ENCODE measurements at regions not wholly inside any gene's neighbourhood (a gene's known extent, or its start where the extent isn't known, plus 50 kb on each side); places are given as distances from the start of the nearest gene placed in this dataset.

GRCh38 chr7:26061678-26062603 lies 90.1 kb upstream of the NFE2L3 start:
- H3K4me1 ChIP-seq: no peaks in the 10 kb centered on the region
- H3K4me3 ChIP-seq: no peak overlapping the region
- H3K27me3 ChIP-seq (ENCODE audit: low read depth): peaks cover 7% of the 10 kb centered on the region
- no peak overlapping the region for H3K27ac ChIP-seq
- peak; percentile 68 for DNase-seq
- H3K9me3 ChIP-seq: no peaks in the 10 kb centered on the region
- intact Hi-C loops (cut with DNase I): loop anchor here (5.0 kb wide), 1 partner anchor 160 kb away; no protein-coding TSS in a partner anchor
- peak; percentile 82 for TF ChIP-seq CTCF (IDR thresholded peaks at IDR 0.05)
- peak; percentile 89 to 90 for ATAC-seq
- H3K36me3 ChIP-seq: no peaks in the 10 kb centered on the region

GRCh38 chr7:26065652-26066051 lies 86.3 kb upstream of the NFE2L3 start:
- Histone ChIP-seq H3K27ac (no peak overlapping the region), H3K9me3 (no peaks in the 10 kb centered on the region), H3K4me1 (no peaks in the 10 kb centered on the region), H3K36me3 (no peaks in the 10 kb centered on the region), H3K4me3 (no peak overlapping the region), H3K27me3 (ENCODE audit: low read depth) (peaks cover 4% of the 10 kb centered on the region)
- DNase-seq (no peak), ATAC-seq (no peak)
- intact Hi-C loops (cut with DNase I): no loop called here
- no peak for TF ChIP-seq CTCF (IDR thresholded peaks at IDR 0.05)

GRCh38 chr7:26066736-26067135 lies 85.3 kb upstream of the NFE2L3 start:
- Histone ChIP-seq H3K9me3 (no peaks in the 10 kb centered on the region), H3K36me3 (no peaks in the 10 kb centered on the region), H3K27ac (no peak overlapping the region), H3K4me3 (no peak overlapping the region), H3K4me1 (no peaks in the 10 kb centered on the region), H3K27me3 (ENCODE audit: low read depth) (peaks cover 4% of the 10 kb centered on the region)
- ATAC-seq (no peak), DNase-seq (no peak)
- TF ChIP-seq CTCF (IDR thresholded peaks at IDR 0.05): no peak
- intact Hi-C loops (cut with DNase I): no loop called here

GRCh38 chr7:26070290-26070689 lies 81.7 kb upstream of the NFE2L3 start:
- Histone ChIP-seq H3K4me1 (no peaks in the 10 kb centered on the region), H3K27me3 (ENCODE audit: low read depth) (no peaks in the 10 kb centered on the region), H3K27ac (no peak overlapping the region), H3K9me3 (no peaks in the 10 kb centered on the region), H3K4me3 (no peak overlapping the region), H3K36me3 (no peaks in the 10 kb centered on the region)
- ATAC-seq (no peak), DNase-seq (no peak)
- intact Hi-C loops (cut with DNase I): no loop called here
- no peak for TF ChIP-seq CTCF (IDR thresholded peaks at IDR 0.05)

- Histone ChIP-seq H3K36me3 (no peaks in the 10 kb centered on the region), H3K27me3 (ENCODE audit: low read depth) (peaks cover 8% of the 10 kb centered on the region), H3K4me3 (no peak overlapping the region), H3K27ac (no peak overlapping the region), H3K4me1 (no peaks in the 10 kb centered on the region), H3K9me3 (no peaks in the 10 kb centered on the region)
- ATAC-seq (no peak), DNase-seq (no peak)
- intact Hi-C loops (cut with DNase I): no loop called here
- TF ChIP-seq CTCF (IDR thresholded peaks at IDR 0.05): no peak
These were observed 80.2 kb upstream of the NFE2L3 start for GRCh38 chr7:26071622-26072456.

All from lower lobe of right lung (tissue), 2 donors.